ENCODE measurements at regions not wholly inside any gene's neighbourhood (a gene's known extent, or its start where the extent isn't known, plus 50 kb on each side); places are given as distances from the start of the nearest gene placed in this dataset.

DNA sequence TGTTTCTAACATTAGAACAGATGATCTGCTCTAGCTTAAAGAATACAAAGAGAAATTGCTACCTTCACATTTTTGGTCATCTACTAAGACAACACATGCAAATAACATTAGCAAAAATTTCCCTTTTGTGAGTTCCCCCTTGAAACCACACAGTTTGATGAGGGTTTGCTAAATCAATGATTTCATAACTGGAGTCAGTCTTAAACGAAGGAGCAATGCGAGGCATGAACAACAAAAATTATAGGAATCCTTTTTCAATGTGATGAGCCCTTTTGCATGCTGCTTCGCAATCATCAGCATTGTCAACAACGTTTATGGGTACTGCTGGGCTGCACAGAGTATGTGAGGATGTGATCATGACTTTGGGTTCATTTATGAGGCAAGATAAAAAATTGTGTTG, 286.4 kb downstream of the C7orf25 start:
- no peak overlapping the region for H3K4me3 ChIP-seq
- WGBS, 4 donors, result 85 to 90% (median 87%) methylated on average over 4 of the region's 4 CpGs
- TF ChIP-seq CTCF (IDR thresholded peaks at IDR 0.05) (no peak), POLR2A (IDR thresholded peaks at IDR 0.05) (no peak)
- no peaks in the 10 kb centered on the region for H3K36me3 ChIP-seq
- H3K9me3 ChIP-seq, result no peaks in the 10 kb centered on the region
- intact Hi-C loops (cut with DNase I), result no loop called here
- H3K27ac ChIP-seq, result no peak overlapping the region
- ATAC-seq, result no peak
- H3K27me3 ChIP-seq, result no peaks in the 10 kb centered on the region
- H3K4me1 ChIP-seq, result peaks cover 0 to 14% (median 0%) of the 10 kb centered on the region in 12 donors
- DNase-seq, result no peak

GRCh38 chr7:42624471-42624870, 287.4 kb downstream of the C7orf25 start:
- no peak overlapping the region for H3K27ac ChIP-seq

DNA sequence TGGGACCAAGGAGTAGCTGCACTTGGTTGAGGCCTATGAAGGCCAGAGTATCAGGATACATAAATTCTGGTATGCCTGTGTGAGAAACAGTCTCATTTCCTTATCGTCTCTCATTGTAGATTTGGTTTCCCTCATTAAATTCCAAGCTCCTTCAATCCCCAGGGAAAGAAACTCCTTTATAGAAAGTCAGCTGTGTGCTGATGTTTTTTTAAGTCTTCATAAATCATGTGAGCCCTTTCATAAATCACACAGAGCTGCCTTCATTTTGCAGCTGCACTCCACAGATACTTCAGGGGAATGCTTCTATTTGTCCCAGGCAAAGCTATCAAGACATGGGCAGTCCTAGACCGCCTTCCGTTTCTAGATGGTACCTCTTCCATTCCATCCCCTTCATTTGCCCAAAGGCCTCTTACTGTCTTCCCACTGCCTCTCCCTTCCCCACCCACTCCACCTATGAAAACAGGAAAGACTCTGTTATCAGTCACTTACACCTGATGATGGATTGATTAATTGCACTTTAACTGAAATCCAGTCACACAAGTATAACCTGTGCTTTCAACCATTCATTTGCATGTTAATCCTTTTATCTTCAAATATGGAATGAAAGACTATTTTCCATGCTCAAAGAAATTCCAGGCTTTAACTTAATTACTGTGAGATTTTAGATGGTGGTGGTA, 290.2 kb downstream of the C7orf25 start:
- 65 to 73% (median 69%) methylated on average over 3 of the region's 3 CpGs for WGBS, 4 donors
- no peak overlapping the region for H3K27ac ChIP-seq
- DNase-seq, result no peak
- H3K36me3 ChIP-seq, result no peaks in the 10 kb centered on the region
- TF ChIP-seq POLR2A (IDR thresholded peaks at IDR 0.05) (no peak), CTCF (IDR thresholded peaks at IDR 0.05) (no peak)
- H3K4me3 ChIP-seq, result no peak overlapping the region
- H3K27me3 ChIP-seq, result no peaks in the 10 kb centered on the region
- intact Hi-C loops (cut with DNase I), result no loop called here
- H3K9me3 ChIP-seq, result no peaks in the 10 kb centered on the region
- peaks cover 0 to 14% (median 0%) of the 10 kb centered on the region in 12 donors for H3K4me1 ChIP-seq
- ATAC-seq, result no peak

More at GRCh38 chr7:42624471-42624870, 287.4 kb downstream of the C7orf25 start:
- Histone ChIP-seq H3K4me1 (peaks cover 0 to 14% (median 0%) of the 10 kb centered on the region in 12 donors), H3K4me3 (no peak overlapping the region), H3K27me3 (no peaks in the 10 kb centered on the region), H3K9me3 (no peaks in the 10 kb centered on the region), H3K36me3 (no peaks in the 10 kb centered on the region)
- intact Hi-C loops (cut with DNase I), result no loop called here
- TF ChIP-seq CTCF (IDR thresholded peaks at IDR 0.05) (no peak), POLR2A (IDR thresholded peaks at IDR 0.05) (no peak)
- DNase-seq (no peak), ATAC-seq (no peak)

- no peak for ATAC-seq
Observed at GRCh38 chr7:42618651-42619360, 293.1 kb downstream of the C7orf25 start.

More at GRCh38 chr7:42618651-42619360, 293.1 kb downstream of the C7orf25 start:
- no peak for DNase-seq
- H3K9me3 ChIP-seq, result no peaks in the 10 kb centered on the region
- intact Hi-C loops (cut with DNase I), result no loop called here
- no peak overlapping the region for H3K4me3 ChIP-seq
- H3K4me1 ChIP-seq, result peaks cover 0 to 14% (median 0%) of the 10 kb centered on the region in 12 donors
- H3K27ac ChIP-seq, result no peak overlapping the region
- no peaks in the 10 kb centered on the region for H3K27me3 ChIP-seq
- TF ChIP-seq CTCF (IDR thresholded peaks at IDR 0.05) (no peak), POLR2A (IDR thresholded peaks at IDR 0.05) (no peak)
- WGBS, 4 donors, result 76 to 86% (median 82%) methylated on average over 7 of the region's 7 CpGs
- no peaks in the 10 kb centered on the region for H3K36me3 ChIP-seq

Data from heart left ventricle (tissue), 16 donors.